CD14-positive monocyte (primary cell): ENCODE measurements at regions not wholly inside any gene's neighbourhood (a gene's known extent, or its start where the extent isn't known, plus 50 kb on each side); places are given as distances from the start of the nearest gene placed in this dataset.

Experiments used
- DNase-seq, 3 donors: peaks; one replicate each; pipeline ENCODE4 v3.0.0-alpha.2; 2011 to 2022
- H2AFZ ChIP-seq: 2 replicates; pipeline ENCODE4 v1.6.0; 2012; ENCODE audit warnings: mild to moderate bottlenecking, low read depth, low read length, inconsistent platforms; ENCODE audit not compliant: insufficient read depth, poor library complexity, severe bottlenecking
- H3K27ac ChIP-seq, 2 donors: 1 replicate in 1 of 2; 2 replicates in 1 of 2; pipeline ENCODE4 v1.5.1; 2012 to 2013; ENCODE audit warnings: low read length in 2 of 2, control low read depth in 1 of 2, inconsistent platforms in 1 of 2, low read depth in 1 of 2, mild to moderate bottlenecking in 1 of 2
- H3K27me3 ChIP-seq, 2 donors: one replicate each; pipeline versions ENCODE4 v1.6.0 to v1.6.1; 2011 to 2013; ENCODE audit warnings: low read length in 2 of 2; ENCODE audit not compliant: control insufficient read depth in 2 of 2, insufficient read depth in 2 of 2
- H3K36me3 ChIP-seq, 2 donors: replicated peaks in 1 of 2; 1 replicate in 1 of 2; 2 replicates in 1 of 2; pipeline versions ENCODE4 v1.5.1 to v1.6.1; 2012 to 2013; ENCODE audit warnings: low read length in 2 of 2, control low read depth in 1 of 2, inconsistent platforms in 1 of 2, mild to moderate bottlenecking in 1 of 2; ENCODE audit not compliant: insufficient read depth in 2 of 2, control insufficient read depth in 1 of 2
- H3K4me1 ChIP-seq, 2 donors: 1 replicate in 1 of 2; 2 replicates in 1 of 2; pipeline versions ENCODE4 v1.5.1 to v1.6.1; 2012 to 2013; ENCODE audit warnings: low read length in 2 of 2, control low read depth in 1 of 2, inconsistent platforms in 1 of 2, mild to moderate bottlenecking in 1 of 2, moderate library complexity in 1 of 2; ENCODE audit not compliant: insufficient read depth in 2 of 2, control insufficient read depth in 1 of 2
- H3K4me2 ChIP-seq: replicated peaks from 2 replicates; pipeline ENCODE3; 2012; ENCODE audit warnings: low read length, moderate library complexity, mild to moderate bottlenecking; ENCODE audit not compliant: poor library complexity, severe bottlenecking; ENCODE audit errors: extremely low read depth
- H3K4me3 ChIP-seq, 3 experiments: fragments of 200-600 bp in 1 of 3; sonication (generic) in 1 of 3; replicated peaks in 1 of 3; 1 replicate in 2 of 3; 2 replicates in 1 of 3; pipeline ENCODE4 v1.5.1; 2011 to 2013; ENCODE audit warnings: low read length in 3 of 3, mild to moderate bottlenecking in 3 of 3, control low read depth in 2 of 3, low read depth in 2 of 3, inconsistent platforms in 1 of 3, moderate library complexity in 1 of 3
- H3K79me2 ChIP-seq: 2 replicates; pipeline ENCODE4 v1.6.0; 2012; ENCODE audit warnings: mild to moderate bottlenecking, control low read depth, inconsistent platforms, low read length, moderate library complexity; ENCODE audit not compliant: insufficient read depth
- H3K9ac ChIP-seq: 2 replicates; pipeline ENCODE4 v1.6.0; 2017; ENCODE audit warnings: low read length, mild to moderate bottlenecking; ENCODE audit not compliant: insufficient read depth, poor library complexity, severe bottlenecking
- H3K9me3 ChIP-seq, 2 donors: replicated peaks in 1 of 2; 1 replicate in 1 of 2; 2 replicates in 1 of 2; pipeline versions ENCODE4 v1.5.1 to v1.6.1; 2012 to 2013; ENCODE audit warnings: low read length in 2 of 2, control low read depth in 1 of 2; ENCODE audit not compliant: control insufficient read depth in 1 of 2, insufficient read depth in 1 of 2
- H4K20me1 ChIP-seq: 2 replicates; pipeline ENCODE4 v1.6.0; 2012; ENCODE audit warnings: mild to moderate bottlenecking, low read length, control low read depth, moderate library complexity; ENCODE audit not compliant: insufficient read depth
- H3K27ac Mint-ChIP-seq, 7 donors: one replicate each; pipeline ENCODE4 v1.8.0; 2020; ENCODE audit warnings: mild to moderate bottlenecking in 7 of 7, mixed read lengths in 7 of 7, moderate library complexity in 6 of 7, inconsistent platforms in 2 of 7
- H3K27me3 Mint-ChIP-seq, 3 donors: one replicate each; pipeline ENCODE4 v1.8.0; 2021 to 2022; ENCODE audit warnings: low read depth in 3 of 3, mild to moderate bottlenecking in 3 of 3, mixed read lengths in 3 of 3, moderate library complexity in 3 of 3, inconsistent platforms in 1 of 3
- H3K36me3 Mint-ChIP-seq, 2 donors: one replicate each; pipeline ENCODE4 v1.8.0; 2020; ENCODE audit warnings: mixed read lengths in 2 of 2, inconsistent platforms in 1 of 2, mild to moderate bottlenecking in 1 of 2
- H3K4me1 Mint-ChIP-seq: one replicate; pipeline ENCODE4 v1.8.0; 2020; ENCODE audit warnings: mild to moderate bottlenecking, mixed read lengths
- H3K4me3 Mint-ChIP-seq, 2 donors: one replicate each; pipeline ENCODE4 v1.8.0; 2020; ENCODE audit warnings: mild to moderate bottlenecking in 2 of 2, mixed read lengths in 2 of 2, moderate library complexity in 1 of 2
- H3K9me3 Mint-ChIP-seq, 7 donors: one replicate each; pipeline ENCODE4 v1.8.0; 2020 to 2022; ENCODE audit warnings: mixed read lengths in 7 of 7, mild to moderate bottlenecking in 6 of 7, moderate library complexity in 6 of 7, inconsistent platforms in 2 of 7
- WGBS: methylation state at CpG from one replicate; pipeline ENCODE4 v1.1.5; 2013; ENCODE audit warnings: missing lambda C conversion rate; ENCODE audit not compliant: insufficient coverage; 5-methylcytosine and 5-hydroxymethylcytosine counted together
- intact Hi-C, 2 donors: fragments of 100-400 bp; cut with micrococcal nuclease; formaldehyde crosslinking; loops; one replicate each; pipeline versions ENCODE4 v1.15.0 to v1.15.1; 2023
- TF ChIP-seq, protein P1 (sequence below): fragments of 200-600 bp; IDR thresholded peaks from one replicate; pipeline ENCODE4 v1.8.0; 2022; ENCODE audit warnings: antibody characterized with exemption, mild to moderate bottlenecking

DNA sequence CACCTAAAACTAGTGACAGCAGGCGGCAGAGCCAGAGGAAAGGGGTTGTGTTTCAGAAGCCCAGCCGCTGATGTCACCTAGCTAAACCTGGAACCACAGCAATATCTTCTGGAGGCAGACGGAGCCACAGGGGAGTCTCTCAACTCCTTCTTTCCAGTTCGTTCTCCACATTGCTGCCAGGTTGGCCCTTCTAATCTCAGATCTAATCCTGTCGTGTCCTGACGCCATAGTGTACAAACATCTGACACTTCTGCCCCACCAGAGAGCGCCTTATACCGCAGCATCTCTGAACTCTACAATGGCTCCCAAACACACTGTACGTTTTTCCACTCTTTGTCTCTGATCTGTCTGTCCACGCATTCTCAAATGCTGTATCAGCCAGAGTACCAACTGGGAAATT is 240.0 kb downstream of the SMARCA2 start:
- Mint-ChIP-seq H3K4me3 (no peak overlapping the region), H3K9me3 (peaks cover 0 to 3% (median 0%) of the 10 kb centered on the region in 7 donors)

DNA sequence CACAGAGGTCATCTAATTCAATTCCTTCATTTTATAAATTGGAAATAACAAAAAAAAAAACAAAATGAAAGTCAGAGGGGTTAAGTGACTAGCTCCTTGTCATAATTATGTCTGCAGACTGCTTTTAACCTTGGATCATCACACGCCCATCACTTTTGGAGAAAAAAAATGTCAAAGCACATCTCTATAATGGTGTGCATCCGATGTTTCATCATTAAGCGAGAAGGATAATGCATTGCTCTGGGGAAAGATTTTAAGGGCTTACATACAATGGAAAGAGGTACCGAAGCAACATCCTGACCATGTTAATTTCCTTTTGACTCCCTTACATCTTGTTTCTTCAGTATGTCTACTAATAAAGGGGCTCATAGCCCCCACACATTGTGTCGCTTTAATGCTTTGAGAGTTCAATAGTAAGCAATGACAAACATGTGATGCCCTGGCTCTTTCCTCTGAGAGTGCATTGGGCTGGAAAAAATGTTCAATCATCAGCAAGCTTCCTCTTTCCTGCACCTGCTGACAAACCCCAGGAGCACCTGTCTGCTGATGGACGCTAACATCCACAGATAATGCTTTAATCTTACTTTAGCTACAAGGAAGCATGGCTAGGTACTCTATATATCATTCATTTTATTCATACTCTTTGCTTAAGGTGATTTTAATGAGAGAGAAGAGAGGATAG is 242.2 kb downstream of the SMARCA2 start:
- Mint-ChIP-seq H3K36me3 (no peaks in the 10 kb centered on the region), H3K27ac (no peak overlapping the region), H3K4me3 (no peak overlapping the region), H3K9me3 (peaks cover 0 to 4% (median 0%) of the 10 kb centered on the region in 7 donors), H3K27me3 (peaks cover 1 to 2% (median 2%) of the 10 kb centered on the region in 3 donors), H3K4me1 (no peaks in the 10 kb centered on the region)
- no peaks in the 10 kb centered on the region for H3K36me3 ChIP-seq
- intact Hi-C loops = no loop called here
- no peaks in the 10 kb centered on the region for H3K27me3 ChIP-seq
- TF ChIP-seq, protein P1, sequence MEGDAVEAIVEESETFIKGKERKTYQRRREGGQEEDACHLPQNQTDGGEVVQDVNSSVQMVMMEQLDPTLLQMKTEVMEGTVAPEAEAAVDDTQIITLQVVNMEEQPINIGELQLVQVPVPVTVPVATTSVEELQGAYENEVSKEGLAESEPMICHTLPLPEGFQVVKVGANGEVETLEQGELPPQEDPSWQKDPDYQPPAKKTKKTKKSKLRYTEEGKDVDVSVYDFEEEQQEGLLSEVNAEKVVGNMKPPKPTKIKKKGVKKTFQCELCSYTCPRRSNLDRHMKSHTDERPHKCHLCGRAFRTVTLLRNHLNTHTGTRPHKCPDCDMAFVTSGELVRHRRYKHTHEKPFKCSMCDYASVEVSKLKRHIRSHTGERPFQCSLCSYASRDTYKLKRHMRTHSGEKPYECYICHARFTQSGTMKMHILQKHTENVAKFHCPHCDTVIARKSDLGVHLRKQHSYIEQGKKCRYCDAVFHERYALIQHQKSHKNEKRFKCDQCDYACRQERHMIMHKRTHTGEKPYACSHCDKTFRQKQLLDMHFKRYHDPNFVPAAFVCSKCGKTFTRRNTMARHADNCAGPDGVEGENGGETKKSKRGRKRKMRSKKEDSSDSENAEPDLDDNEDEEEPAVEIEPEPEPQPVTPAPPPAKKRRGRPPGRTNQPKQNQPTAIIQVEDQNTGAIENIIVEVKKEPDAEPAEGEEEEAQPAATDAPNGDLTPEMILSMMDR = no peak
- H3K9me3 ChIP-seq = no peaks in the 10 kb centered on the region
- H3K4me3 ChIP-seq = no peak overlapping the region
- H3K9ac ChIP-seq = no peak overlapping the region
- H4K20me1 ChIP-seq = no peaks in the 10 kb centered on the region
- no peak overlapping the region for H3K4me2 ChIP-seq
- H3K4me1 ChIP-seq = no peaks in the 10 kb centered on the region
- WGBS = no CpG with 5 or more reads among the region's 6 CpGs
- DNase-seq = no peak
- no peaks in the 10 kb centered on the region for H3K79me2 ChIP-seq
- H2AFZ ChIP-seq = no peak overlapping the region
- no peak overlapping the region for H3K27ac ChIP-seq

More for the DNA sequence above, 240.0 kb downstream of the SMARCA2 start:
- TF ChIP-seq, protein P1 = no peak
- Mint-ChIP-seq H3K27ac (no peak overlapping the region), H3K4me1 (no peaks in the 10 kb centered on the region), H3K27me3 (peaks cover 1 to 4% (median 2%) of the 10 kb centered on the region in 3 donors), H3K36me3 (no peaks in the 10 kb centered on the region)
- no peaks in the 10 kb centered on the region for H3K27me3 ChIP-seq
- WGBS = 82% methylated on average over 10 of the region's 10 CpGs
- H3K4me3 ChIP-seq = no peak overlapping the region
- H2AFZ ChIP-seq = no peak overlapping the region
- no peaks in the 10 kb centered on the region for H3K79me2 ChIP-seq
- no peaks in the 10 kb centered on the region for H3K4me1 ChIP-seq
- H3K36me3 ChIP-seq = no peaks in the 10 kb centered on the region
- no peak overlapping the region for H3K9ac ChIP-seq
- no peak overlapping the region for H3K27ac ChIP-seq
- intact Hi-C loops = no loop called here
- no peak for DNase-seq
- H3K4me2 ChIP-seq = no peak overlapping the region
- H3K9me3 ChIP-seq = no peaks in the 10 kb centered on the region
- no peaks in the 10 kb centered on the region for H4K20me1 ChIP-seq
